ENCODE measurements at regions not wholly inside any gene's neighbourhood (a gene's known extent, or its start where the extent isn't known, plus 50 kb on each side); places are given as distances from the start of the nearest gene placed in this dataset.
"Not testable (repeated sequence)": the region's sequence is repeated elsewhere in the genome, so short reads cannot be mapped to it uniquely, and the experiment has no call there.

- Histone ChIP-seq H3K27ac (no peak overlapping the region), H3K4me3 (no peak overlapping the region), H3K36me3 (replicated peaks in 1 of 2) (no peaks in the 10 kb centered on the region), H3K27me3 (no peaks in the 10 kb centered on the region), H3K9me3 (replicated peaks in 1 of 3) (no peaks in the 10 kb centered on the region), H3K4me1 (replicated peaks in 1 of 2) (no peaks in the 10 kb centered on the region)
- intact Hi-C loops (cut with DNase I), result no loop called here
- WGBS, 4 donors, result 75 to 90% (median 86%) methylated on average over 4 to 6 of the region's 6 CpGs
- DNase-seq, result no peak
- TF ChIP-seq POLR2A (IDR thresholded peaks at IDR 0.05) (no peak), CTCF (IDR thresholded peaks at IDR 0.05) (no peak)
Measured at GRCh38 chr7:13110107-13110506, 422.7 kb downstream of the ARL4A start.

GRCh38 chr7:13111230-13111629, 423.8 kb downstream of the ARL4A start:
- TF ChIP-seq POLR2A (IDR thresholded peaks at IDR 0.05), result no peak
- TF ChIP-seq CTCF (IDR thresholded peaks at IDR 0.05), result no peak
- intact Hi-C loops (cut with DNase I), result no loop called here
- no peak overlapping the region for H3K27ac ChIP-seq
- no peaks in the 10 kb centered on the region for H3K36me3 ChIP-seq (replicated peaks in 1 of 2)
- no peaks in the 10 kb centered on the region for H3K27me3 ChIP-seq
- 49 to 74% (median 56%) methylated on average over 3 of the region's 3 CpGs for WGBS, 4 donors
- H3K4me1 ChIP-seq (replicated peaks in 1 of 2), result no peaks in the 10 kb centered on the region
- H3K4me3 ChIP-seq, result no peak overlapping the region
- no peak for DNase-seq
- H3K9me3 ChIP-seq (replicated peaks in 1 of 3), result no peaks in the 10 kb centered on the region

- H3K27me3 ChIP-seq; H3K36me3 ChIP-seq (replicated peaks in 1 of 2); H3K4me1 ChIP-seq (replicated peaks in 1 of 2); DNase-seq; intact Hi-C loops (cut with DNase I); H3K4me3 ChIP-seq; H3K9me3 ChIP-seq (replicated peaks in 1 of 3); H3K27ac ChIP-seq: not testable (repeated sequence)
- WGBS, 4 donors, result 85 to 92% (median 91%) methylated on average over 7 of the region's 7 CpGs
Measured at GRCh38 chr7:13114240-13114639, 426.8 kb downstream of the ARL4A start.

GRCh38 chr7:13115157-13115772, 427.8 kb downstream of the ARL4A start:
- Histone ChIP-seq H3K27ac (no peak overlapping the region), H3K27me3 (no peaks in the 10 kb centered on the region), H3K4me1 (replicated peaks in 1 of 2) (no peaks in the 10 kb centered on the region), H3K9me3 (replicated peaks in 1 of 3) (no peaks in the 10 kb centered on the region), H3K36me3 (replicated peaks in 1 of 2) (no peaks in the 10 kb centered on the region), H3K4me3 (no peak overlapping the region)
- no peak for DNase-seq
- intact Hi-C loops (cut with DNase I), result no loop called here
- 38 to 44% (median 40%) methylated on average over 5 of the region's 5 CpGs for WGBS, 4 donors
- TF ChIP-seq CTCF (IDR thresholded peaks at IDR 0.05) (no peak), POLR2A (IDR thresholded peaks at IDR 0.05) (no peak)

GRCh38 chr7:13115855-13116254, 428.4 kb downstream of the ARL4A start:
- intact Hi-C loops (cut with DNase I), result no loop called here

More at GRCh38 chr7:13115855-13116254, 428.4 kb downstream of the ARL4A start:
- H3K9me3 ChIP-seq (replicated peaks in 1 of 3), result no peaks in the 10 kb centered on the region
- H3K4me3 ChIP-seq, result no peak overlapping the region
- H3K27me3 ChIP-seq, result no peaks in the 10 kb centered on the region
- H3K27ac ChIP-seq, result no peak overlapping the region
- no peaks in the 10 kb centered on the region for H3K4me1 ChIP-seq (replicated peaks in 1 of 2)
- no peak for DNase-seq
- no peaks in the 10 kb centered on the region for H3K36me3 ChIP-seq (replicated peaks in 1 of 2)
- TF ChIP-seq POLR2A (IDR thresholded peaks at IDR 0.05), result no peak
- TF ChIP-seq CTCF (IDR thresholded peaks at IDR 0.05), result no peak
